CD4-positive, alpha-beta T cell treated with Interleukin-6 for 4 hours (primary cell): ENCODE measurements at regions not wholly inside any gene's neighbourhood (a gene's known extent, or its start where the extent isn't known, plus 50 kb on each side); places are given as distances from the start of the nearest gene placed in this dataset.

Experiments used
- DNase-seq: peaks from one replicate; pipeline ENCODE4 v3.0.0-alpha.2; 2020; ENCODE audit warnings: mixed read lengths

DNA sequence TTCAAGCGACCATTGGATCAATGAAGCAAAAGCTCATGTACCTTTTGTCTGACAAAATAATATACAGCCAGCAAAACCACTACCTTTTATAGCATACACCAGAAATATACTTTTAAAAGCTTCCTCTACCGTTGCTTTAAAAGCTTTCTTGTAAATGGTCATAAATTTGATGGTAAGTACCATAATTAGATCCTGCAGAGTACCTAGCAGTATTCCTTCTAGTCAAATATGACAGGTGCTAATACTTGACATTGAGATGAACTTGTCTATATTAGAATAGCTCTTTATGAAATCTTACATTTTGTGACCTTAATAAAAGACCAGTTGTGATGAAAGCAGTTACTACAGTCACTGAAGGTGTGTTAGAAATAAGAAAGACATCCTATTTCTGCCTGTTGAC lies 340.5 kb upstream of the ANO3 start:
- no peak for DNase-seq

DNA sequence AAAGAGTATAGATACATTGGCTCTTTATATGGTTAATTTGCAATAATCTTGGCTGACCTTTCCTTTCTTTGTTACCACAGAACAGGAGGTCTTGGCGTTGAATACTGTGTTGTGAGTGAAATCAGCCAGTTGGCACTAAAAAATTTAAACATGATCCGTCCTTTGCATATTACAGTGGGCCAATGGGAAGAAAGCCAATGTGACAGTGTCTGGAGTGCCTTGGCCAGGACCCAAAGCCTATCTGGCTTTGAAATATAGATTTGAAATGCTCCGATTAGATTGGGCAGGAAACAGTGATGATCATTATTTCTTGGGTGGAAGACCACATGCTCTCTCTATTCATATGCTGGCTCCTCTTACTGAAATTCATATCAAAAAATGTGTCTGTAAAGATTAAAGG lies 339.6 kb upstream of the ANO3 start:
- no peak for DNase-seq

- no peak for DNase-seq
Measured at GRCh38 chr11:25993016-25993415, 338.9 kb upstream of the ANO3 start.

DNA sequence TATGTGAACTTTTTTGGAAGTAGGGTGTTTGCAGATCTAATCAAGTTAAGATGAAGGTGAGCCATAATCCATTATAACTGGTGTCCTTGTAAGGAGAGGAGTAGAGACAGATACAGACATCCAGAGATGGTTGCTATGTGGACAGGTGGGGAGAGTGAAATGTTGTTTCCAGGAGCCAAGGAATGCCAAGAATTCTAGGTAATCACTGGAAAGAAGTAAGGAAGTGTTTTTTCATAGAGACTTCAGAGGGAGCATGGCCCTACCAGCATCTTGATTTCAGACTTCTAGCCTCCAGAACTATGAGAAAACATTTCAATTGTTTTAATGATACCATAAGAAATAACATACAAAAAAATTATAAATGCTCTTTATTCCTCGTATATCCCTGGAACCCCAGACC lies 320.5 kb upstream of the ANO3 start:
- no peak for DNase-seq

DNA sequence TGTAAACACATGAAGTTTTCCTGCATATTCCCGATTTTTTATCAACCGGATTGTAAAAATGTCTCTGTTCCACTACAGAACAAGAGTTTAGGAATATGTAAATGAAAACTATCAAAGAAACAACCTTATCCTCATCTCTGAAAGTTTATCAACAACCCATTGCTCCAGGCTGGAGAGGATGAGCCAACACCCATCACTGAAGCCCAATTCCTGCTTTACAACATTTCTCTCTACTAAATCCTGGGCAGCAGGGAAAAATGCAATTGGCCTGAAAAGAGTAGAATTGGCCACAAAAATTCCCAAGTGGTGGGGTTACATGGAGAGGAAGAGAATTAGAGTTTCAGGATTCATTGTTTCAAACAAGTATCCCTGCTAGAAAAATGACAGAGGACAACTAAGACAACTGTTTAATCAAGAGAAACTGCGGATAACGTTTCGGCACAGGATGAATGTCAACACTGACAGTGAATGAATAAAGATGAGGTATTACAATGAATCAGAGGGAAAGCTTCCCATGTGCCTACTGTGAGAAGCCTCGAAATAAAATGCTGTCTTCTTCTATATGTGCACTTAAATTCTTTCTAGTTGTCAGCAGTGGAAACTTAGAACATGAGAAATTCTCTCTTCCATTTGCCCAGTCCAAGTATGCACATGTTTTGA lies 317.3 kb upstream of the ANO3 start:
- DNase-seq, result no peak

DNA sequence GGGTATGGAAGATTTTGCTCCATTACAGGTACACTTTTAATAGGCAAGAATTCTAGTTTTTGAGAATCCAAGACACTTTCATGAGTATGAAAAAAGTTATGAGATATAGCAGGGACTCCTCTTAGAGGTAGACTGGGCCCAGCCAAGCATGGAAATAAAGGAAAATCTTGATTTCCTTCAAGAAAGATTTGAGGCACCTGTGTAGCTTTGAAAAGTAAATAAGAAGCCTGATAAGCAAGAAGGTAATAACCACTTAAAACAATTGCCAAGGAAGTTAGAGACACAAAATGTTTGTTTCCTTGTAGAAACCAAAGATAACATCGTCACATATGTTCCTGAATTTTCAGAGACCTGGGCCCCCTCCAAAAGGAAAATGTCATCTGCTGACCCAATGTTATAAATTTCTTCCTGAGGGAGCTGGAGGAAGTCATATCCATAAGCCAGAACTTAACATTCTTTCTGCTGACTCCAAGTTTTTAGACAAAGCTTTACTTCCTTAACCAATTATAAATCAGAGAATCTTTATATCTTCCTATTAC lies 314.5 kb upstream of the ANO3 start:
- no peak for DNase-seq

DNA sequence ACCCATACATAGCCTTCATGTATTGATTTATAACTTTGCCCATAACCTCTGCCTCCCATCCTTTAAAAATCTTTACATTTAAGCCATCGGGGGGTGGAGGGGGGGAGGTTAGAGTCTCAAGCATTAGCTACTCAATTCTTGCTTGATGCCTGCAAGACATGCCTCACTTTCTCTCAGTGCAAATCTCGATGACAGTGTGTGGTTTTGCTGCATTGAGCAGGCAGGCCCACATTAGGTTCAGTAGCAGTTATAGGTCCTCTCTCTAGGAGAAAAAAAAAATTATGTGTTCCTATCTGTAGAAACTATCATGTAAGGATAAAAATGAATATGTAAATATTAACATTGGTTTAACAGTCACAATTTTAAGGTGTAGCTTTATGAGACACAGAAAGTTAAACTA lies 314.0 kb upstream of the ANO3 start:
- no peak for DNase-seq

DNA sequence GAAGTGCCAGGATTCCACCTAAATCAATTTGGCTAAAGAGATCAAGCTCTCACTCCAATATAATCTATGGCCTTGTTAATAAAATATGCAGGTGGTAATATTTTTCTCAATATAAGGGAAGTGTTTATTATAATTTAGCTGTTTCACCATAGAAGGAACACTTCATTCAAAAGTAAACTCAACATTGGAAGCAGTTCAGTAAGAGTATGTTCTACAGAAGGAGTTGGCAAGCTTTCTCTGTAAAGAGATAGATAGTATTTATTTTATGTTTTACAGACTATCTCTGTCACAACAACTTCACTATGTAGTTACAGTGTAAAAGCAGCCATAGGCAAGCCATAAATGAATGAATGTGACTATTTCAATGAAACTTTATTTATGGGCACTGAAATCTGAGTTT lies 313.6 kb upstream of the ANO3 start:
- no peak for DNase-seq

DNA sequence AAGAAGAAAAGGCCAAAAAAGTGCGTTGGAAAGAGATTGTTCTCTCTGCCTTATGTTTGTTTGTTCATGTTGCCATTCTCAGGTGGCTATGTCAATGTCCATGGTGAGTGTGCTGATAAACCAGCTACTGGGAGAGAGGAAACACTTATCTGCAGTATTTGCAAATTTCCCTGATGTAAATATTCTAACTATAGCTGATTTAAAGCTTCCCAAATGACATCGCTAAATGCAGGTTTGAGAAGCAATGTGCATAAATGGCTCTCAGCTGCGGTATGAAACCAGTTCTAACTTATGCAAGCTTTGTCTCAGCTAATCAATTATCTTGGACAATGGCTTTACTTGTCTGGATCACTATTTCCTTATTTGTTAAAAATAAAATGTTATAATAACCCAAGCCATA lies 312.5 kb upstream of the ANO3 start:
- DNase-seq, result no peak

DNA sequence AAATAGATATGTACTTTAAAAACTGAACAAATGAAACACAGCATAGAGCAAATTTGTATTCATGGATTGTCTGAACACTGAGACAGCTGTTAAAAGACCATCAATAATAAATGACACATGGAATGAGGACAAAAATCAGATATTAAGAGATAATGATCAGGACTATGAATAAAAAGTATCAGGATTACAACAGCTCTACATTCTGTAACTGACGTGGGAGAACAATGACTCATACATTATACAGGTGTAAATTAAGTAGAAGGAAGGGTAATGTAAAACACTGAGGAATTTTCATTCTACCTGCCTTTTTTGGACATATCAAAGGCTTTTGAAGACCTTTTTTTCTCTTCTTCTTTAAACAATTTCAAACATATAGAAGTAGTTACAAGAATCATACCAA lies 310.9 kb upstream of the ANO3 start:
- DNase-seq, result no peak

DNA sequence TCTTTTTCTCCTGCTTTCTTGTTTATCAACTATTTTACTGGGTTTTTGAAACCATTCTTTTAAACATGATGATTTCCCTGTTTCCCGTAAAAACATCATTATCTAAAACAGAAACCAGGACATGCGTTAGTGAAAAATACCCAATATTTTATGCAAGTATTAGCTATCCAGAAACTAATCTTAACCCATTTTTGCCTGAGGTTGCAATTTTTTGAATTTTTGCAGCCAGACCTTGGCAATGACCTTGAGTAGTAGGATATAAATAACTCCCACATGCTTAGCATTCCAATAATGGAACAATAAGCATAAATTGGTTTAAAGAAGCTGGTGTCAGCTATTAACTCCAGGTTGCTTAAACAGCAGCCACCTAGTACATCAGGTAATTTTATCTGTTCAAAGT lies 308.9 kb upstream of the ANO3 start:
- DNase-seq, result no peak

DNA sequence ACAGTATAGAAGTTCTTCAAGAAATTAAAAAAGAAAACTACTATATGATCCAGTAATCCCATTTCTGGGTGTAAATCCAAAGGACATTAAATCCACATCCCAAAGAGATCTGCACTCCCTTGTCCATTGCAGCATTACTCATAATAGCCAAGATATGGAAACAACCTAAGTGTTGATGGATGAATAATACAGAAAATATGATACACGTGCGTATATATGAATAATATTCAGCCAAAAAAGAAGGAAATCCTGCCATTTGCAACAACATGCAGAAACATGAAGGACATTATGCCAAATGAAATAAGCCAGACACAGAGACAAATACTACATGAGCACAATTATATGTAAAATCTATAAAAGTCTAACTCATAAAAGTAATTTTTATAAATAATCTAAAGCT lies 306.3 kb upstream of the ANO3 start:
- DNase-seq, result no peak

DNA sequence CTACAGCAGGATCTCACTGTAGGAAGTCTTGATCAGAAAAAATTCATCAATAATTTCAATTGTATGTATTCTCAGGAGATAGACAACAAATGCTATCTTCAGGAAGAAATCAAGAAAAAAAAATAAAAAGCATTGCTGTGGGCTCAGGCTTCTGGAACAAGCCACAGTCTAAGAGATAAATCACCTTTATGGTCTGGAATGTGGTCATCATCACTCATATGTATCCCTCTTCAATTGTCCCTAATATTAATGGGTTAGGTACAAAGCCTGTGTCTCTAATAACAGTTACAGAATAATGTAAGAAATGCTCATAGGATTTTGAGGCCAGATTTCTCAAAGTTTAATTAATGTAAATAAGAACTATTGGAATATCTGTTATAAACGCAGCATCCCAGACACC lies 305.9 kb upstream of the ANO3 start:
- no peak for DNase-seq

GRCh38 chr11:26027887-26028286 lies 304.0 kb upstream of the ANO3 start:
- DNase-seq, result no peak

GRCh38 chr11:26028393-26028911 lies 303.5 kb upstream of the ANO3 start:
- no peak for DNase-seq

DNA sequence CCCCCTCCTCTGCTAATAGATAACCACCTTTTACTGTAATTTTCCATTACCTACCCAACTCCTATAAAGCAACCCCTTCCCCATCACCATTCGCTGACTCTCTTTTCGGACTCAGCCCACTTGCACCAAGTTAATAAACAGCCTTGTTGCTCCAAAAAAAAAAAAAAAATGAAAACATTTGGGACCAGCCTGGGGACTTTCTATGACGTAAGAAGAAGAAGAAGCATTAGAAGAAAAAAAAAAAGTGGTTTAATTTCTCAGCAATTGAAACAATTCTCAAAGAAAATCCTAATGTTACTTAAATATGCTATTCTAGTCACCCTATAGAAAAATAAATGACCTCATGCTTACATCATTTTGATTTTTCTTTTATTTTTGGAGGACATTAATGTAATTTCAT lies 301.5 kb upstream of the ANO3 start:
- DNase-seq, result no peak

- DNase-seq, result no peak
Measured at GRCh38 chr11:26032241-26032640, 299.7 kb upstream of the ANO3 start.

- no peak for DNase-seq
Measured at GRCh38 chr11:26035696-26036095, 296.2 kb upstream of the ANO3 start.

DNA sequence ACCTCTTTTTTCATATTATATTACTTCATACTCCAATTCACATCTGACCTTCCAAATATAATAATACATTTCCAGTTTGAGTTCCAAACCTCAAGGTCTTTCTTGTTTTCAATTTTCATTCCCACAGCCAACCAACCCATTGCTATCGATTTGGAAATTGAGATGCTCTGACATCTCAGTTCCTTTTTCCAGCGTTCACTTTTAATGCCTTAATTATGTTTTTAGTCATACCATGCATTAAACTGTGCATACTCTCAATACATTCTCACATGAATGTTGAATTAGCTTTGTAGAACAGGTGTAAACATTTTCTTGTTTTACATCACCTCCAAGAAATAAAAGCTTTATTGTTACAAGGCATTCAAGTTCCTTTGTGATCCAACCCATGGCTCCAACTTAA lies 294.2 kb upstream of the ANO3 start:
- DNase-seq, result no peak

DNA sequence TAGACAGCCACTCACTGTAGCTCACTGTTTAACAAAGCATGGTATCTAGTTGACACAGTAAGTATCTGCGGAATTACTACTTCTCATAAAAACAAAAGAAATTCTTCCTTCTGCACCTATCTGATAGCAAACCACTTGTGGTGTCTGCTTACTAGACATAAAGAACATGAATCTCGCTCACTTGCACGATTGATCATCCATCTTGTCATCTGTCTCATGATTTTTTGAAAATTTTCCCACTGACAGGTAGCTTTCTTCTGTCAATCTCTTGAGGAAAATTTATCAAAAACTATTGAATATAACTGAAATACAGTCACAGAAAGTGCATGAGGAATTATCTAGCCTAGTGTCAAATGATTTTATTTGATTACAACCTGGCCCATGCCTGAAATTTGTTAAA lies 291.6 kb upstream of the ANO3 start:
- no peak for DNase-seq

GRCh38 chr11:26042113-26042512 lies 289.8 kb upstream of the ANO3 start:
- no peak for DNase-seq

DNA sequence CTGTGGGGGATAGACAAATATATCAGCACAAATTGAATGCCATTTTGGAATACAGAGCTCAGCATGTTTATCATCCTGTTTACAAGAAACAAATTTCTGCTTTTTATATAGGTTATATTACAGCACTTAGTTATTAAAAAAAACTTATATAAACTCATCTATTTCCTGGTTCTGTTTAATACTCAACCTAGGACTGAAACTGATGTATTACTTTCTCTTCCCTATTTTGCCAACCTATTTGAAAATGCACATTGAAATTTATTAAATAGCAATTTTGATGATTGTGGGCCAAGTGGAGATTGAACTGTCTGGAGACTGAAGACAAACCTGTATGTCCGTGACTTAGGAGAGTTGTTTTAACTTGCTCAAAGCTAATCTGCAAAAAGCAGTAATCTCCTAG lies 288.3 kb upstream of the ANO3 start:
- no peak for DNase-seq

GRCh38 chr11:26044389-26044788 lies 287.5 kb upstream of the ANO3 start:
- DNase-seq, result no peak

GRCh38 chr11:26045082-26045481 lies 286.8 kb upstream of the ANO3 start:
- DNase-seq, result no peak

DNA sequence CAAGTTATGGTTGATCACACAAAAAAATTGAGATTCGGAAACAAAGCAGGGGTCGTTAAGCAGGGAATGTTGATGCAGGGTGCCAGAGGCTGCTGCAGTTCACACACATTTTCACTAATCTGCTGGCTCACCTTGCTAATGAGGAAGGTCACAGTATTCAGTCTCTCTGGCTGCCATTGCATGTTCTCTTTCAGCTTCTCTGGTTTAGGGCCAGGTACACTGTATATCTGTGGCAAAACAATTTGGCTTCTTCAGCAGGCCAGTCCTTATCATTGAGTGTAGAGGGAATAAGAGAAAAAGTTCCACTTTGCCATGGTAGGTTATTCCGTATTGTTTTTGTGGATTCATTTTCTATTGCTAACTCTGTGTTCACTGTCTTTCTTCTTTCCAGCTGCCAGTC lies 283.7 kb upstream of the ANO3 start:
- DNase-seq, result no peak
